ENCODE measurements at regions not wholly inside any gene's neighbourhood (a gene's known extent, or its start where the extent isn't known, plus 50 kb on each side); places are given as distances from the start of the nearest gene placed in this dataset.

- TF ChIP-seq ZBTB10 (tag by site-specific recombination; IDR thresholded peaks at IDR 0.05): no peak
- TF ChIP-seq BCL11B (tag by site-specific recombination; IDR thresholded peaks at IDR 0.05; ENCODE audit: low read depth): no peak
- no peak for TF ChIP-seq YY1 (tag by site-specific recombination; IDR thresholded peaks at IDR 0.05)
- no peak for TF ChIP-seq CTCF (tag by site-specific recombination; IDR thresholded peaks at IDR 0.05)
- no peak for TF ChIP-seq ZNF660 (tag by site-specific recombination; IDR thresholded peaks at IDR 0.05)
- TF ChIP-seq ZNF423 (tag by site-specific recombination; IDR thresholded peaks at IDR 0.05): no peak
- TF ChIP-seq ZBTB48 (tag by site-specific recombination; IDR thresholded peaks at IDR 0.05): no peak
- TF ChIP-seq ZBTB7A (tag by site-specific recombination; IDR thresholded peaks at IDR 0.05; ENCODE audit: low read depth): no peak
- TF ChIP-seq PATZ1 (tag by site-specific recombination; IDR thresholded peaks at IDR 0.05): no peak
- no peak for TF ChIP-seq SP7 (tag by site-specific recombination; IDR thresholded peaks at IDR 0.05)
- TF ChIP-seq ZNF174 (tag by site-specific recombination; IDR thresholded peaks at IDR 0.05): no peak
- TF ChIP-seq ZNF324 (tag by site-specific recombination; IDR thresholded peaks at IDR 0.05): no peak
- no peak for TF ChIP-seq MEIS1 (CRISPR knock-in tag; IDR thresholded peaks at IDR 0.05; ENCODE audit: borderline replicate concordance)
Measured at GRCh38 chr17:37839196-37839978, 84.8 kb upstream of the TBC1D3K start.
